HFF-Myc (cell line): ENCODE measurements at regions not wholly inside any gene's neighbourhood (a gene's known extent, or its start where the extent isn't known, plus 50 kb on each side); places are given as distances from the start of the nearest gene placed in this dataset.

Source experiments
- DNase-seq: peaks from one replicate; pipeline ENCODE4 v3.0.0-alpha.2; 2011; ENCODE audit warnings: low read depth; ENCODE audit errors: extremely low read depth
- H3K4me3 ChIP-seq: replicated peaks from 2 replicates; pipeline ENCODE4 v1.5.1; 2011; ENCODE audit warnings: low read depth, mild to moderate bottlenecking, control low read depth, low read length
- TF ChIP-seq, protein P1 (sequence below): IDR thresholded peaks from 2 replicates; pipeline ENCODE4 v1.5.1; 2012; ENCODE audit warnings: mild to moderate bottlenecking, low read depth, low read length, control low read depth; ENCODE audit errors: missing control alignments

DNA sequence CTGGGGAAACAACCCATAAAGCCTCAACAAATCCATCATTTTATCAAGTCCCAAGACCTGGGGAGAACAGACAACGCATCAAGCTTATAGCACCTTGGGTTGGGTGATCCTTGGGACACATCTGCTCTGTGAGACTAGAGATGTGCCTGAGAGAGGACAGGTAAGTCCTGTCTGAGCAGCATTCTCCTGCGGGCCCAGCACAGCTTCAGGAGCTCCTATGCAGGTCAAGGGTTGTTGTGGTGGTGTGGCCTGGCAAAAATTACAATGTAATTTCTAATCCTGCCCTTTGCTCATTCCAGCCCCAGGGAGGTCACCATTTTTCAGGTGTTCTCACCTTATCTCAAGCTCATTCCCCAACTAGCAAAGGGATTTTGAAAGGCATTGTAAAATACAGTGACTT, 608.1 kb upstream of the CAMK1G start:
- no peak overlapping the region for H3K4me3 ChIP-seq
- DNase-seq: no peak
- TF ChIP-seq, protein P1, sequence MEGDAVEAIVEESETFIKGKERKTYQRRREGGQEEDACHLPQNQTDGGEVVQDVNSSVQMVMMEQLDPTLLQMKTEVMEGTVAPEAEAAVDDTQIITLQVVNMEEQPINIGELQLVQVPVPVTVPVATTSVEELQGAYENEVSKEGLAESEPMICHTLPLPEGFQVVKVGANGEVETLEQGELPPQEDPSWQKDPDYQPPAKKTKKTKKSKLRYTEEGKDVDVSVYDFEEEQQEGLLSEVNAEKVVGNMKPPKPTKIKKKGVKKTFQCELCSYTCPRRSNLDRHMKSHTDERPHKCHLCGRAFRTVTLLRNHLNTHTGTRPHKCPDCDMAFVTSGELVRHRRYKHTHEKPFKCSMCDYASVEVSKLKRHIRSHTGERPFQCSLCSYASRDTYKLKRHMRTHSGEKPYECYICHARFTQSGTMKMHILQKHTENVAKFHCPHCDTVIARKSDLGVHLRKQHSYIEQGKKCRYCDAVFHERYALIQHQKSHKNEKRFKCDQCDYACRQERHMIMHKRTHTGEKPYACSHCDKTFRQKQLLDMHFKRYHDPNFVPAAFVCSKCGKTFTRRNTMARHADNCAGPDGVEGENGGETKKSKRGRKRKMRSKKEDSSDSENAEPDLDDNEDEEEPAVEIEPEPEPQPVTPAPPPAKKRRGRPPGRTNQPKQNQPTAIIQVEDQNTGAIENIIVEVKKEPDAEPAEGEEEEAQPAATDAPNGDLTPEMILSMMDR: no peak

DNA sequence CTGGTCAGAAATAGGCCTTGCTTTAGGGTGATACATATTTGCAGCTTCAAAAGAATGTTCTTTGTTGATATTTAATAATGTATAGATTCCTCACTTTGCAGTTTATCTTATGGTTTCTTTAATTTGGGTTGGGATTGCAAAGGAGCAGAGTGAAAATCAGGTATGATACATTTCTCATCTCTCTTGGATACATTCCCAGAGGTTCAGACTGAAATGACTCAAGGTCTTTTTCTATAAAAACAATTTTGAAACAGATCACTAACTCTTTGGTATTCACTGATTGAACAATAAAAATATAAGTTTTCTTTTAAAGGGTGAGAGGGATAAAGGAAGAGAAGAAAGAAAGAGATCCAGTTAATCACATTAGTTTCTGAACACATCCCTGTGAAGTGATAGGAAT, 606.5 kb upstream of the CAMK1G start:
- TF ChIP-seq, protein P1: no peak
- DNase-seq: no peak
- no peak overlapping the region for H3K4me3 ChIP-seq

DNA sequence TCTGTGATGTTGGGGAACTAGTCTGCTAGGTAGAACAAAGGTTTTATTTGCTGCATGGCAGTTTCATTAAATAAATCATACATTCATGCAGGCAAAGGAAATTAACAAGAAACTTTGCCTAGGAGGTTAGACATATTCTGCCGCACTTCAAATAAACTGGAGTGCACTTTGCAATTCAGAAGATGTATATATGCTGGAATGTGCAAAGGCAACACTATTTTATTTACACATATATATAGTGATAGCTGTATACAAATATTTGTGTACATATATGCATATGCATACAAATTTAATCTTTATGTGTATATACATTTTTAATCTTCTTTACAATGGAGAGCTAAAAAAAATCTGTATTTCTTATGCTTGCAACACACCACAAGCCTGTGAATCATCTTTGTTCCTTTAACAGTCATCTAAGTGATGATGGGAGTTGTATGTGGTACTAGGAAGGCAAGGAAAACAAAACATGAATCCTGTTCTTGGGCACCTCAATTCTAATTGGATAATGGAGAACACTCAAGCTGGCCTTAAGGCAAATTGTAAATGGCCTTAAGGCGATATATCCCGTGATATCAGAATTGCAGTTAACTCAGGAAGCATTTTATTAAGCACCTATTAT, 605.8 kb upstream of the CAMK1G start:
- no peak for DNase-seq
- H3K4me3 ChIP-seq: no peak overlapping the region
- TF ChIP-seq, protein P1: no peak

DNA sequence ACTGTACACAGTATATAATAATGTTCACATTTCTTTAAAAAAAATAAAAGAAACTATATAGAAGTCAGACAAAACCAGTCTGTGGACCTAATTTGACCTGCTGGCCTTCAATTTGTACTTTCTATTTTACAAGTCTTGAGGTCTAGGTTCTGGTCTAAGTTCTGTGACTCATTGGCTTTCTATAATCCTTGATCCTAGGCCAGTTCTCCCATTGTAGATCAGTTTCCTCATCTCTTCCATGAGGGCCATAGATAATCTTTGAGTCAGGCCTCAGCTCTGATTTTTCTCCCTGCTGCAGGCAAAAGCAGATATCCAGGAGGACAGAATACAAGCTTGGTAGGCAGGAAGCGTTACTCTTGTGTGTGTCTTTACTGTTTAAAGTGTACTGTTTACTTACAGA, 603.7 kb upstream of the CAMK1G start:
- no peak overlapping the region for H3K4me3 ChIP-seq
- TF ChIP-seq, protein P1: no peak
- DNase-seq: no peak

DNA sequence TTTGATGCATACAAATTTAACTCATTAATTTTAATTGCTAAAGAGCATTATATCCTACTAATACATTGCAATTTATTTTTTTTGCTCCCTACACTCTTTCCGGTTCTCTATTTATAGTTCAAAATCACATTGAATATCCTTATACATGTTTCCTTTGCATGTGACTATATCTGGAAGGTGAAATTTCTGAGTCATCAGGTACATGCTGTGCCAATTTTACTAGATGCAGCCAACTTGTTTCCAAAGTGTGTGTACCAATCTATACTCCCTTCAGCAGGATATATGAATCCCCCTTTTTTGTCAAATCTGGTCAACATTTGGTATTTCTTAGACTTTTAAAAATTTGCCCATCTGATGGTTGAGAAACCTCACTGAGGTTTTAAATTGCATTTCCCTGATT, 602.9 kb upstream of the CAMK1G start:
- TF ChIP-seq, protein P1: no peak
- no peak overlapping the region for H3K4me3 ChIP-seq
- no peak for DNase-seq

DNA sequence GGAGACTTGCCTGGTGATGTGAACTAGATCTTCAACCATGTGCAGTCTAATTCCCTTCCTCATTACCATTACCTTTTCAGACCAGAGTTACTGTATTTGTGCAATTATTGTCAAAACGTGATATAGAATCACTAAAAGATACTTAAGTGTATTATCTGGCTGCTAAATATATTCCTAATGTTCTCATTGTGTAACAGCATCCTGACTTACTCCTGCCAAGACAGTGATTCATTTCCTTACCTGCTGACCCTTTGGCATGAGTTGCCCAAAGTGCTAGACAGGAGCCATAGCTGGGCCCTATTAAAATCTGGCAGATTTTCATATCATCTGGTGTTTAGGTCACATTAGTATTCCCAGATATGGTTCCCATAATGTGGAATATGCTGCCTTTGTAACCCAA, 598.3 kb upstream of the CAMK1G start:
- no peak overlapping the region for H3K4me3 ChIP-seq
- no peak for DNase-seq
- TF ChIP-seq, protein P1: no peak

DNA sequence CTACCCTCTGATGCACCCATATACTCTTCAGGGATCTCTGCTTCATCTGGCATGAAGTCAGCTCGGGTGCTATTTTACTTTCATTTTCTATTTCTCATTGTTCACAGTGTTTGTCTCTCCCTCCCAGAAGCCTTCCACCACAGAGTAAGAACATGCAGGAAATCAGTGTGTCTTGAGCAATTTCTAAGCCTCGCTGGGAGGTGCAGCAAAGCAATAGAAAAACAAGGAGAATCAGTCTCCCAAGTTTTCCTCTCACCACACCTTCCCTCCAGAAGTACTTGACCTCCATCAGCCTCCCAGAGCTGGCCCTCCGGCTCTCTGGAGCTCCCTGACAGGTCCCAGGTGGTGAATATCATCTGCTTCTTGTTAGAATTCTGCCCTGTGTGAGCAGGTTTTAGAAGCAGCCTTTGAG, 594.7 kb upstream of the CAMK1G start:
- H3K4me3 ChIP-seq: peak overlapping the region; percentile 28
- TF ChIP-seq, protein P1: no peak
- DNase-seq: peak; percentile 7
